K562 (cell line): ENCODE measurements at regions not wholly inside any gene's neighbourhood (a gene's known extent, or its start where the extent isn't known, plus 50 kb on each side); places are given as distances from the start of the nearest gene placed in this dataset.

Source experiments
- ATAC-seq: fragments of 200-7000 bp; cut with Tn5 transposase; 3 replicates; pipeline ENCODE4 v1.9.1; 2020; ENCODE audit warnings: moderate library complexity
- BruUV-seq: library from RNA; stranded (reverse); fragments of 400-500 nt; replicated peaks from 2 replicates; lab custom pipeline; 2021; lab: Mats Ljungman, UMichigan
- CTCF ChIA-PET: fragments of 300-600 bp; formaldehyde crosslinking; extraction: SDS; loops from one replicate; lab custom pipeline; 2021; ENCODE audit warnings: low intra/inter-chr PET ratio; lab: Yijun Ruan, JAX
- POLR2A ChIA-PET: fragments of 300-600, 350-650 bp; sonication (Branson Sonifier 250); formaldehyde crosslinking; extraction: SDS; loops from one replicate; lab custom pipeline; 2021; ENCODE audit warnings: antibody characterized with exemption, inconsistent platforms; lab: Yijun Ruan, JAX
- DNase-seq, 4 experiments: peaks; one replicate each; pipeline versions ENCODE4 v3.0.0 to v3.0.0-alpha.2; 2011 to 2018; ENCODE audit warnings: low spot score in 3 of 4, mixed read lengths in 3 of 4; ENCODE audit errors: extremely low read depth in 1 of 4
- FAIRE-seq: peaks from 2 replicates; lab custom pipeline; 2011; peaks lifted over from hg19 to GRCh38; lab: Jason Lieb, UNC
- H2AFZ ChIP-seq: 2 replicates; pipeline ENCODE4 v1.6.0; 2011; ENCODE audit warnings: low read depth, low read length, control low read depth, inconsistent platforms
- H3K27ac ChIP-seq: fragments of 200-600 bp; 3 replicates; pipeline ENCODE4 v1.8.0; 2011; ENCODE audit warnings: low read depth, mild to moderate bottlenecking, control low read depth, inconsistent platforms, low read length, moderate library complexity, mixed read lengths; ENCODE audit errors: extremely low read depth
- H3K27me3 ChIP-seq, 2 experiments: fragments of 300-600 bp in 1 of 2; 2 replicates in 1 of 2; 3 replicates in 1 of 2; pipeline versions ENCODE4 v1.6.0 to v1.8.0; 2011; ENCODE audit warnings: inconsistent platforms in 2 of 2, low read length in 2 of 2, mild to moderate bottlenecking in 1 of 2, mixed read lengths in 1 of 2, moderate library complexity in 1 of 2; ENCODE audit not compliant: control insufficient read depth in 2 of 2, insufficient read depth in 2 of 2
- H3K36me3 ChIP-seq: fragments of 300-600 bp; 3 replicates; pipeline ENCODE4 v1.8.0; 2011; ENCODE audit warnings: mild to moderate bottlenecking, low read length, inconsistent platforms; ENCODE audit not compliant: control insufficient read depth, insufficient read depth
- H3K4me1 ChIP-seq, 2 experiments: fragments of 200-600 bp in 1 of 2; replicated peaks in 1 of 2; 2 replicates in 1 of 2; 3 replicates in 1 of 2; pipeline versions ENCODE4 v1.5.1 to v1.8.0; 2011; ENCODE audit warnings: inconsistent platforms in 2 of 2, low read length in 2 of 2, mild to moderate bottlenecking in 1 of 2, mixed read lengths in 1 of 2, moderate library complexity in 1 of 2; ENCODE audit not compliant: control insufficient read depth in 2 of 2, insufficient read depth in 2 of 2
- H3K4me2 ChIP-seq: 2 replicates; pipeline ENCODE4 v1.6.1; 2011; ENCODE audit warnings: low read length, control low read depth, inconsistent platforms, mixed read lengths; ENCODE audit not compliant: insufficient read depth
- H3K4me3 ChIP-seq: fragments of 200-600 bp; sonication (generic), shearing (Covaris generic); 2 replicates; pipeline ENCODE4 v1.5.1; 2016; ENCODE audit warnings: control low read depth, inconsistent platforms
- H3K79me2 ChIP-seq: fragments of 200-600 bp; 3 replicates; pipeline ENCODE4 v1.8.0; 2011; ENCODE audit warnings: low read length, inconsistent platforms; ENCODE audit not compliant: control insufficient read depth, insufficient read depth
- H3K9ac ChIP-seq, 2 experiments: 2 replicates each; pipeline versions ENCODE4 v1.6.0 to v1.6.1; 2011; ENCODE audit warnings: low read depth in 2 of 2, low read length in 2 of 2, control low read depth in 1 of 2, inconsistent platforms in 1 of 2, mild to moderate bottlenecking in 1 of 2, mixed read lengths in 1 of 2; ENCODE audit not compliant: insufficient read depth in 1 of 2
- H3K9me1 ChIP-seq: one replicate; pipeline ENCODE4 v1.6.0; 2011; ENCODE audit warnings: inconsistent platforms, mild to moderate bottlenecking, low read length, moderate library complexity; ENCODE audit not compliant: control insufficient read depth, insufficient read depth
- H3K9me3 ChIP-seq: replicated peaks from 2 replicates; pipeline ENCODE4 v1.5.1; 2011; ENCODE audit warnings: low read depth, low read length, inconsistent platforms; ENCODE audit not compliant: control insufficient read depth, insufficient read depth
- H4K20me1 ChIP-seq: replicated peaks from 2 replicates; pipeline ENCODE4 v1.6.1; 2011; ENCODE audit warnings: low read length, inconsistent platforms, mixed read lengths; ENCODE audit not compliant: control insufficient read depth, insufficient read depth
- ELF2 ChIP-seq: fragments of 250-450 bp; sonication (Bioruptor Pico); IDR thresholded peaks from 2 replicates; pipeline ENCODE4 v1.5.0; 2021; ENCODE audit warnings: mild to moderate bottlenecking
- ETV5 ChIP-seq: sonication (generic); formaldehyde crosslinking; IDR thresholded peaks from 2 replicates; pipeline ENCODE4 v1.4.0; 2020; ENCODE audit warnings: low read depth, mild to moderate bottlenecking, missing genetic modification reagents
- ETV6 ChIP-seq, 3 experiments: fragments of 150-350 bp in 1 of 3; sonication (generic) in 1 of 3; formaldehyde crosslinking in 1 of 3; IDR thresholded peaks; 2 replicates each; pipeline versions ENCODE4 v1.6.1 to v1.8.0; 2014 to 2022; ENCODE audit warnings: borderline replicate concordance in 2 of 3, low read depth in 2 of 3, antibody characterized with exemption in 1 of 3, low read length in 1 of 3, mild to moderate bottlenecking in 1 of 3, missing genetic modification reagents in 1 of 3
- GABPB1 ChIP-seq: sonication (generic); formaldehyde crosslinking; IDR thresholded peaks from 2 replicates; pipeline ENCODE4 v1.8.0; 2022; ENCODE audit warnings: mild to moderate bottlenecking, missing genetic modification reagents
- HNRNPLL ChIP-seq: fragments of 200-400 bp; formaldehyde crosslinking; IDR thresholded peaks from 2 replicates; pipeline ENCODE4 v1.6.1; 2017; ENCODE audit warnings: low read length, low read depth, mild to moderate bottlenecking; ENCODE audit not compliant: poor library complexity, severe bottlenecking
- KLF13 ChIP-seq: fragments of 450-650 bp; IDR thresholded peaks from 2 replicates; pipeline ENCODE4 v1.6.1; 2016; ENCODE audit warnings: missing genetic modification characterization, low read depth, mild to moderate bottlenecking, missing compliant biosample characterization, moderate library complexity, borderline replicate concordance
- MTA3 ChIP-seq: fragments of 450-650 bp; formaldehyde crosslinking; IDR thresholded peaks from 2 replicates; pipeline ENCODE4 v1.6.1; 2017; ENCODE audit warnings: mild to moderate bottlenecking, borderline replicate concordance
- NELFE ChIP-seq: IDR thresholded peaks from 2 replicates; pipeline ENCODE4 v1.6.1; 2011; ENCODE audit warnings: mild to moderate bottlenecking; ENCODE audit not compliant: insufficient read depth, insufficient read length
- POLR2H ChIP-seq: IDR thresholded peaks from 2 replicates; pipeline ENCODE4 v1.6.1; 2016; ENCODE audit warnings: missing genetic modification characterization, low read depth, mild to moderate bottlenecking, control low read depth, missing compliant biosample characterization, moderate library complexity
- PTBP1 ChIP-seq: fragments of 200-400 bp; formaldehyde crosslinking; IDR thresholded peaks from 2 replicates; pipeline ENCODE4 v1.6.1; 2017; ENCODE audit warnings: low read depth, low read length
- PYGO2 ChIP-seq: fragments of 450-650 bp; IDR thresholded peaks from 2 replicates; pipeline ENCODE4 v1.6.1; 2016; ENCODE audit warnings: mild to moderate bottlenecking, missing genetic modification characterization, moderate library complexity, missing compliant biosample characterization
- RBM17 ChIP-seq: fragments of 200-400 bp; formaldehyde crosslinking; IDR thresholded peaks from 2 replicates; pipeline ENCODE4 v1.6.1; 2017; ENCODE audit warnings: low read depth, mild to moderate bottlenecking, low read length, borderline replicate concordance
- TAF9B ChIP-seq: fragments of 450-650 bp; IDR thresholded peaks from 2 replicates; pipeline ENCODE4 v1.6.1; 2018; ENCODE audit warnings: mild to moderate bottlenecking; ENCODE audit not compliant: partially characterized antibody
- ZBTB26 ChIP-seq: fragments of 450-650 bp; formaldehyde crosslinking; IDR thresholded peaks from 2 replicates; pipeline ENCODE4 v1.4.0; 2022; ENCODE audit warnings: missing genetic modification characterization
- ZBTB9 ChIP-seq: fragments of 450-650 bp; formaldehyde crosslinking; IDR thresholded peaks from 2 replicates; pipeline ENCODE4 v1.4.0; 2020; ENCODE audit warnings: mild to moderate bottlenecking, moderate library complexity
- ZNF217 ChIP-seq: sonication (generic); formaldehyde crosslinking; IDR thresholded peaks from 2 replicates; pipeline ENCODE4 v1.8.0; 2022; ENCODE audit warnings: mild to moderate bottlenecking, missing genetic modification reagents
- ZNF277 ChIP-seq: fragments of 250-450 bp; sonication (Bioruptor Pico); IDR thresholded peaks from 2 replicates; pipeline ENCODE4 v1.8.0; 2022; ENCODE audit warnings: inconsistent platforms, mild to moderate bottlenecking, moderate library complexity, borderline replicate concordance
- ZNF707 ChIP-seq: fragments of 250-450 bp; sonication (Bioruptor Pico); conservative IDR thresholded peaks from 2 replicates; pipeline ENCODE4 v1.8.0; 2022; ENCODE audit warnings: inconsistent platforms, mild to moderate bottlenecking, moderate library complexity
- ZZZ3 ChIP-seq: fragments of 450-650 bp; IDR thresholded peaks from 2 replicates; pipeline ENCODE4 v1.6.1; 2016; ENCODE audit warnings: antibody characterized with exemption, mild to moderate bottlenecking, moderate library complexity
- WGBS: fragments of 100-300 bp; shearing (Covaris generic); methylation state at CpG from one replicate; pipeline ENCODE4 v1.1.6; 2016; ENCODE audit warnings: low coverage, mixed read lengths; ENCODE audit not compliant: insufficient coverage; ENCODE audit errors: missing lambda C conversion rate; 5-methylcytosine and 5-hydroxymethylcytosine counted together
- in situ Hi-C: fragments of 300-500 bp; cut with MboI; formaldehyde crosslinking; loops from 4 replicates; pipeline ENCODE4 v1.15.0; 2018; ENCODE audit warnings: inconsistent platforms, mixed read lengths
- intact Hi-C: fragments of 100-400 bp; cut with micrococcal nuclease; formaldehyde crosslinking; loops from 2 replicates; pipeline ENCODE4 v1.14.2; 2022

GRCh38 chr13:55302568-55302967, 1838.2 kb upstream of the PRR20A start (continued):
- TF ChIP-seq ZBTB26 (no peak), HNRNPLL (no peak), ZZZ3 (no peak), KLF13 (tag) (no peak), ETV5 (CRISPR knock-in tag) (no peak), ZNF707 (CRISPR knock-in tag) (no peak), PYGO2 (tag) (no peak), POLR2H (tag) (no peak), MTA3 (no peak)

- ATAC-seq (no peak), DNase-seq (no peak), FAIRE-seq (no peak)
- in situ Hi-C loops = no loop called here
- H3K9me3 ChIP-seq = no peaks in the 10 kb centered on the region; the same call in 1 of the 2 replicates
- H3K4me2 ChIP-seq = no peak overlapping the region
- BruUV-seq = no TSS peak
- H4K20me1 ChIP-seq = no peaks in the 10 kb centered on the region
- POLR2A ChIA-PET = no interaction called here
- intact Hi-C loops = no loop called here
- no peak overlapping the region for H2AFZ ChIP-seq
- CTCF ChIA-PET = no interaction called here
- no peak overlapping the region for H3K9ac ChIP-seq
- H3K27ac ChIP-seq = no peak overlapping the region
- H3K9me1 ChIP-seq = no peaks in the 10 kb centered on the region
- 0% methylated on average over 3 of the region's 3 CpGs for WGBS
- H3K4me1 ChIP-seq = no peaks in the 10 kb centered on the region
- H3K36me3 ChIP-seq = no peaks in the 10 kb centered on the region
- H3K27me3 ChIP-seq = no peaks in the 10 kb centered on the region
- H3K4me3 ChIP-seq = no peak overlapping the region
- H3K79me2 ChIP-seq = no peaks in the 10 kb centered on the region
- TF ChIP-seq GABPB1 (CRISPR knock-in tag) = no peak
- no peak for TF ChIP-seq ELF2 (CRISPR knock-in tag)
- TF ChIP-seq NELFE = no peak
- no peak for TF ChIP-seq ZNF217 (CRISPR knock-in tag)
- no peak for TF ChIP-seq RBM17
- TF ChIP-seq ZNF277 (CRISPR knock-in tag) = no peak
- no peak for TF ChIP-seq POLR2H (tag)
- no peak for TF ChIP-seq ZBTB9 (CRISPR knock-in tag)
- no peak for TF ChIP-seq PTBP1
- TF ChIP-seq TAF9B = no peak
- TF ChIP-seq ETV6 (IDR thresholded peaks at IDR 0.05; ENCODE audit: borderline replicate concordance in 1 of 2, low read depth in 2 of 2, low read length in 1 of 2) = no peak
- TF ChIP-seq ETV6 (CRISPR knock-in tag; IDR thresholded peaks at IDR 0.05; ENCODE audit: borderline replicate concordance) = no peak
Measured at GRCh38 chr13:55307909-55308308, 1832.8 kb upstream of the PRR20A start.
